ENCODE measurements at regions not wholly inside any gene's neighbourhood (a gene's known extent, or its start where the extent isn't known, plus 50 kb on each side); places are given as distances from the start of the nearest gene placed in this dataset.

- TF ChIP-seq CTCF (IDR thresholded peaks at IDR 0.05; ENCODE audit: insufficient read depth, low read length, poor library complexity, severe bottlenecking), result no peak
- no peak for TF ChIP-seq EZH2phosphoT487 (conservative IDR thresholded peaks at IDR 0.05; ENCODE audit: low read length)
Observed at GRCh38 chr6:125357515-125358256, 55.9 kb upstream of the HDDC2 start.

Data from SU-DHL-6 (cell line).